NCI-H2081 treated with DMSO at 0.1 percent for 48 hours (cell line): ENCODE measurements at regions not wholly inside any gene's neighbourhood (a gene's known extent, or its start where the extent isn't known, plus 50 kb on each side); places are given as distances from the start of the nearest gene placed in this dataset.
"Not testable (repeated sequence)": the region's sequence is repeated elsewhere in the genome, so short reads cannot be mapped to it uniquely, and the experiment has no call there.

Source experiments
- DNase-seq: peaks from one replicate; lab custom pipeline; 2025; lab: John Stamatoyannopoulos, UW

GRCh38 chr3:127520993-127521392 is 69.5 kb downstream of the TPRA1 start:
- DNase-seq = no peak

DNA sequence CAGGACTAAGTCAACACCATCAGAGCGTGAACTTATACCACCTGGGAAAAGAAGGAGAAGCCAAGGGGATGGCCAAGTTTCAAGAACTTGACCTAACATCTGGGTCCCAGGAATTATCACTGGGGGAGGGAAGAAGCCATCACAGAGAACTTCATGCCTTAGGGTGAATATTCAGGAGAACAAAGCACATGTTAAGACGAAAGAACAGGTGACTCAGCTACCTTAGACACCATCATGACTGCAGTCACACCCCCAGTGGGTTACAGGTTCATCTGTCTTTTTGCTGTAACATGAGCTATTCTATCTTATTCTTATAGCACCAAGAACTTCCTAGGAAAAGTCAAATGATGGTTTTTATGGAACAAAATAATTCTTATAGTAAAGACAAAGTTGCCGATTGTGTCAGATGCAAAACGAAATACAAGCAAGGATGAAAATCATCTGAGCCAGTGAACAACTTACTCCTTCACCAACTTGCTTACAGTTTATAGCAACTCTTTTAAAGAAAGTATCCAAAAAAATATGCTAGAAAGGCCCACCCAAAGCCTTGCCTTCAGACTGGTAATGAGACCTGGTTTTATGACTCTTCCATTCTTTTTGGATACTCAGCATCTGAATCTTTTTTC is 72.0 kb downstream of the TPRA1 start:
- DNase-seq = no peak

DNA sequence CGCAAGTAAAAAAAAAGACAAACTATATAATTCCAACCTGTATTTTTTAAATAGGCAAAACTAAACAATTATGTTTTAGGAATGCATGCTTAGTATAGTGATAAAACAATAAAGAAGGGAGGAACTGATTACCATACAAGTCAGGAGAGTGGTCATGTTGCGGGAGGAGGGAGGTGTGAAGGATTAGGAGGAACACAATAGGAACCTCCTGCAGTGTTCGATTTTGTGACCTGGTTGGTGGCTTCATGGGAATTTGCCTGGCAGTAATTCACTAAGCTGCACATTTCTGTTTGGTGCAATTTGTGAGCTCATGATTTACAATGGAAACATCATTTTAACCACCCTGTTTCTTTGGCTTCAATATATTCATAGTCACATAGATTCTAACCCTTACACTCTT is 78.3 kb downstream of the TPRA1 start:
- DNase-seq = no peak

DNA sequence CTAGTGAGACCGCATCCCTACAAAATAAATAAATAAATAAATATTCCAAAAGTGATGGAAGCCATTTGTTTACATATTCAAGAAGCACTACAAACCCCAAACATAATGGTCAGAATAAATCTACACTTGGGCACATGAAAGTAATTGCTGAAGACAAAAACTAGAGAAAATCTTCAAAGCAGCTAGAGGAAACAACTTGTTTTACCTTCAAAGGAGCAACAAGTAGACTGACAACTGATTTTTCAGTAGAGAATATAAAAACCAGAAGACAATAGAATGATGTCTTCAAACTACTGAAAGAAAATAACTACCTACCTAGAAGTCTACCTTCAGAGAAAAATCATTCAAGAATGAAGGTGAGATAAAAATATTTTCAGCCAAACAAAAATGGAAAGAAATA is 89.4 kb downstream of the TPRA1 start:
- DNase-seq = no peak

GRCh38 chr3:127497676-127498075 is 92.9 kb downstream of the TPRA1 start:
- DNase-seq = no peak

DNA sequence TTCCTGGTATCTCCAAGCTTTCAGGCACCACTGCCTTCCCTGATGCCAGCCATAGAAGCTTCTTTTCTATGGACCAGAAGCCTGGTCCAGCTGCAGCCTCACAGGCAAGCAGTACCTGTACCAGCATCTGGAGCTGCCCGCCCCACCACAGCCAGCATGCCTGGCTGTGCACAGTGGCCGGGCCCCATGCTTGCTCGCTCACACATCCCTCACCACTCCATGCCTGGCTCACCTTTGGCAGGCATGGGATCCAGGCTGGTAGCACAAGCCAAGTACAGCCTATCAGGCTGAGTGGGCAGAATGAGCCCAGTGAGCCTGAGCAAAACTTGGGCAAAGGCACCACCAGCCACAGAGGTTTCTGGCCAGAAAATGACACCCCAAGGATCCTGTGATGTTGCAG is 93.4 kb downstream of the TPRA1 start:
- no peak for DNase-seq

GRCh38 chr3:127495821-127496655 is 94.5 kb downstream of the TPRA1 start:
- DNase-seq = no peak

DNA sequence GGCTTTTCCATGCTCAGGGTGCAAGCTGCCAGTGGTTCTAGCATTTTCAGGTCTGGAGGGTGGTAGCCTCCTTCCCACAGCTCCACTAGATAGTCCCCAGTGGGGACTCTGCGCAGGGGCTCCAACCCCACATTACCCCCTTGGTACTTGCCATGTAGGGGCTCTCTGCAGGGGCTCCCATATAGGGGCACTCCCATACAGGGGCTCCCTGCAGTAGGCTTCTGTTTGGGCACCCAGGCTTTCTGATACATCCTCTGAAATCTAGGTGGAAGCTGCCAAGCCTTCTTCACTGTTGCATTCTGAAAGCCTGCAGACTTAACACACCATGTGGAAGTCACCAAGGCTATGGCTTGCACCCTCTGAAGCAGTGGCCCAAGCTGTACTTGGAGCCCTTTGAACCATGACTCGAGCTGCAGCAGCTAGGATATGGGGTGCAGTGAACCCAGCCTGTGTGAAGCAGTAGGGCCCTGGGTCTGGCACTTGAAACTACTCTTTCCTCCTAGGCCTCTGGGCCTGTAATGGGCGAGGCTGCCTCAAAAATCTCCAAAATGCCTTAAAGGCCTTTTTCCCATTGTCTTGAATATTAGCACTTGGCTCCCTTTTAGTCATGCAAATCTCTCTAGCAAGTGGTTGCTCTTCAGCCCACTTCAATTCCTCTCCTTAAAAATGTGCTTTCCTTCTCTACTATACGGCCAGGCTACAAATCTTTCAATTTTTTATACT is 96.4 kb downstream of the TPRA1 start:
- DNase-seq = no peak

DNA sequence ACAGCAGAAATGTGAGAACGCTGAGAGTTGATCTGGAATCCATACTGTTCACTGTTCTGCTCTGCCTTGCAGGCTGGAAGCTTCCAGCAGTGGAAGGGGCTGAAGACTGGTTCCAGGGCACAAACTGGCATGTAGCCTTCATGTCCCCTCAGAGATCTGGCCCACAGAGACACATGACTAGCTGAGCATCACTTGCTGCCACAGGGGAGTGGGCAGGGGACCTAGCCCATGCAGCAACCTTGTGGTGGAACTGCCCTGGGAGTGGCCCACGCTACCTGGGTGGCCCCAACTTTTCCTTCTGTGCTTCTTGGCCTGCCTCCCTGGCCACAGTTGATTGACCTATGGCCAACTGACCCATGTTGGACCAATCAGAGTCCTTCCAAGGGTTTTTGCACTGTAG is 98.1 kb downstream of the TPRA1 start:
- no peak for DNase-seq

GRCh38 chr3:127491909-127492308 is 98.6 kb downstream of the TPRA1 start:
- DNase-seq = no peak

DNA sequence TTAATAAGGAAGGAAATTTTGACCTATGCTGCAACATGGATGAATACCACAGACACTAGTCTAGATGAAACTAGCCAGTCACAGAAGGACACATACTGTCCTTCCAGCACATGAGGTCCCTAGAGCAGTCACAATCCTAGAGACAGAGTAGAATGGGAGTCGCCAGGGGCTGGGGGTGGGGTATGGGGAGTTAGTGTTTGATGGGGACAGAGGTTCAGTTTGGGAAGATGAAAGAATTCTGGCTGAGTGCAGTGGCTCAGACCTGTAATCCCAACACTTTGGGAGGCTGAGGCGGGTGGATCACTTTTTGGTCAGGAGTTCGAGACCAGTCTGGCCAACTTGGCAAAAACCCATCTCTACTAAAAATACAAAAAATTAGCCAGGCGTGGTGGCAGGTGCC is 99.2 kb downstream of the TPRA1 start:
- no peak for DNase-seq

GRCh38 chr3:127491024-127491305 is 99.6 kb downstream of the TPRA1 start:
- not testable (repeated sequence) for DNase-seq

GRCh38 chr3:127490271-127491023 is 100.1 kb downstream of the TPRA1 start:
- no peak for DNase-seq

- DNase-seq = no peak
These were observed 101.2 kb downstream of the TPRA1 start for GRCh38 chr3:127489357-127489756.

DNA sequence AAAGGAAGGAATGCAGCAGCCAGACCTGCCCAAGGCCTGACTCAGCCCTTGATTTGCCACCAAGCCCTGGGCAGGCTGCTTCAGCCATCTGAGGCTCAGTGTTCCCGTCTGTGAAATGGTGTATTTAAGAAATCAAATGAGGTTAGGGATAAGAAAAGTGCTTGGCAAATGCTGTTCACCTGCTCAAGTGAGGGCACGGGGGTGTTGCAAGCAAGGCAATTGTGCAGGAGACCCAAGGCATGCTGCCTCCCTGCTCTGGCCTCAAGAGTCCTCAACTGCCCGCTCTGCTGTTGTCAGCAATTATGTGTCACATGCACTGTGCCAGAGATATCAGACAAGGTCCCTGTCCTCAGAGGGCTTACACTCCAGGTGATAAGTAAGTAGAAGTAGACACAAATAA is 101.8 kb downstream of the TPRA1 start:
- no peak for DNase-seq

DNA sequence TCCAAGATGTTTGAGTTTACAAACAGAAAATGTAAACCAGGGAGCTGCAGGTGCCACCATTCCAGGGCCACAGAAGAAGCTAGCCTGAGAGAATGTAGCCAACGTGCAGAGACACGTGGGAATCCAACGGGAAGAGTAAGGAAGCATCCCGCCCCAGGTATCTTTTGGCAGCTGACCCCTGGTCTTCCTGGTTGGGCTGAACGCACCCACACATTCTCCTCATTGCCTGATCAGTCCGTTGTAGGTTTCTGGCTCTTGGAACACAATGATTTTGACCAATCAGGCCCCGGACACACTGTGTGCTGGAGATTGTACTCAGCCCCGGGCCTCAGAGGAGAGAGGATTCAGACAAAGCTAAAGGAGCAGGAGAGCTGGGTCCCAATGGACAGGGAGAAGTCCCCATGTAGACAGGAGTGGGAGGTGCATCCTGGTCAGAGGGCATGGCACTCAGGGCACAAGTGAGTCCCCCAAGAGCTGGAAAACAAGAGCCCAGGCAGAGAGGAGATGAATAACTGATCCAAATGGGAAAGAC is 102.3 kb downstream of the TPRA1 start:
- DNase-seq = no peak

DNA sequence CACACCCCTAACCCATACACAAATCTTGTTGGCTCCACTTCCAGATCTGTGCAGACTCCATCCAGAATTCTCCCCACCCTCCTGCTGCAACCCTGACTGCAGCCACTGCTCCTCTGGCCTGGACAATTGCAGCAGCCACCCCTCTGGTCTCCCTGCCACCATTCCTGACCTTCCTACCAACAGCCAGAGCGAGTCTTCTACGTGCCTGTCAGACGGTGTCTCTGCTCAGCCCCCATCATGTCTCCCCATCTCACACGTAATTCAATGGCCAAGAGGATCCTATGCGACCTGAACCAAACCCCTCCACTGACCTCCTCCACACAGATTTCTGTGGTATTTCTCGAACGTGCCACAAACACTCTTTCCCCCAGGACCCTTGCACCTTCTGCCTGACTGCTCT is 103.3 kb downstream of the TPRA1 start:
- DNase-seq = no peak

GRCh38 chr3:127486321-127486944 is 104.1 kb downstream of the TPRA1 start:
- no peak for DNase-seq

DNA sequence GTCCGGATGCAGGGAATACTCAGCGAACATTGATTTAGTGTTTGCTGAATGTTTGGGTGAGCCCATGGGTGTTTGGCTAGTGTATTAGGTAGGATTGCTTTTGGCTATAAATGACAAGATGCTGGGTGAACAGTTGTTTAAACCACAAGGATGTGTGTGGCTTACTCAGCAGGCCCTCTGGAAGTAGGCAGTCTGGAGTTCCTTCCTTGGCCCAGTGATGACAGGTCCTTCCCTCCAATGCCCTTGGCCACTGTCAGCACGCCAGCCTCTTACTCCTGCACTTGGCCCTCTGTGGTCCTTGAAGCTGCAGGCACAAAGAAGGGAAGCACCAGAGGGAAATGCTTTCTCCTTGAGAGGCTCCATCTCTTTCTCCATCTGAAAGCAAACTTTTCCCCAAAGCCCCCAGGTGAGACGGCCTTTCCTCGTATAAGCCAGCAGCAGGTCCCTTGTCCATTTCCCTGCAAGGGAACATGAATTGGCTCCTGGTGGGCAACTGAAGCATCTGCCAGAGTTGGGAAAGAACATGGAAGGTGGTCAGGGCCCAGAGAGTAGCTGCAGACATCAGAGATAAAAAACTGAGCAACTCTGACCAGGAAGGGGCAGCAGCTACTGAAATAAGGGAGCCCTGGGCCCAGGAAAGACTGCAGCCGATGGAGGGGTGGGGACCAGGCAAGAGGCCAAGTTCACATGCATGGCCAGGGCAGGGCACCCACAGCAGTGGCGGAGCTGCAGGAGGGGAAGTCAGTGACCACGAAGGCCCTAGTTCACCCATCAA is 105.0 kb downstream of the TPRA1 start:
- DNase-seq = no peak

GRCh38 chr3:127484601-127485388 is 105.7 kb downstream of the TPRA1 start:
- no peak for DNase-seq
